A549 (cell line): ENCODE measurements at regions not wholly inside any gene's neighbourhood (a gene's known extent, or its start where the extent isn't known, plus 50 kb on each side); places are given as distances from the start of the nearest gene placed in this dataset.

Source experiments
- ATAC-seq, 2 experiments: fragments of 200-7000 bp in 1 of 2; fragments of >200 bp in 1 of 2; cut with Nextera tagmentation in 1 of 2; cut with Tn5 transposase in 1 of 2; 3 replicates each; pipeline versions ENCODE4 v1.8.0 to v1.9.1; 2018 to 2020; ENCODE audit warnings: mild to moderate bottlenecking in 1 of 2, moderate library complexity in 1 of 2
- CTCF ChIA-PET: fragments of 300-600 bp; sonication (Branson Sonifier 250); formaldehyde crosslinking; extraction: SDS; loops from one replicate; lab custom pipeline; 2021; ENCODE audit warnings: antibody characterized with exemption, inconsistent platforms; lab: Yijun Ruan, JAX
- POLR2A ChIA-PET: fragments of 350-600 bp; formaldehyde crosslinking; extraction: SDS; loops from one replicate; lab custom pipeline; 2021; ENCODE audit warnings: antibody characterized with exemption, inconsistent platforms; lab: Yijun Ruan, JAX
- DNase-seq, 2 experiments: peaks; one replicate each; pipeline versions ENCODE4 v3.0.0 to v3.0.0-alpha.2; 2011 to 2016; ENCODE audit warnings: low read depth in 1 of 2, low spot score in 1 of 2
- FAIRE-seq: peaks from 2 replicates; lab custom pipeline; 2011; peaks lifted over from hg19 to GRCh38; lab: Jason Lieb, UNC
- H3K27ac ChIP-seq, 2 experiments: fragments of >200 bp; sonication (Bioruptor Twin); formaldehyde crosslinking; 3 replicates each; pipeline ENCODE4 v1.5.1; 2016 to 2017
- H3K4me1 ChIP-seq: fragments of >200 bp; sonication (Bioruptor Twin); formaldehyde crosslinking; 3 replicates; pipeline ENCODE4 v1.6.1; 2016
- H3K4me2 ChIP-seq: fragments of >200 bp; sonication (Bioruptor Twin); formaldehyde crosslinking; 3 replicates; pipeline ENCODE4 v1.6.1; 2016
- H3K4me3 ChIP-seq: fragments of >200 bp; sonication (Bioruptor Twin); formaldehyde crosslinking; 3 replicates; pipeline ENCODE4 v1.5.1; 2016
- H3K9me3 ChIP-seq: fragments of >200 bp; sonication (Bioruptor Twin); formaldehyde crosslinking; 3 replicates; pipeline ENCODE4 v1.6.1; 2016
- ATOH8 ChIP-seq: fragments of 250-450 bp; sonication (Bioruptor Pico); IDR thresholded peaks from 2 replicates; pipeline ENCODE4 v1.5.0; 2020; ENCODE audit warnings: low read depth, mild to moderate bottlenecking, moderate library complexity
- BHLHE40 ChIP-seq: IDR thresholded peaks from 2 replicates; pipeline ENCODE4 v1.6.1; 2012; ENCODE audit warnings: low read depth, low read length, inconsistent platforms
- CHD4 ChIP-seq: fragments of 200-600 bp; sonication (generic); IDR thresholded peaks from 2 replicates; pipeline ENCODE4 v1.6.1; 2016; ENCODE audit warnings: antibody characterized with exemption, mild to moderate bottlenecking, borderline replicate concordance
- EHF ChIP-seq: fragments of 250-450 bp; sonication (Bioruptor Pico); IDR thresholded peaks from 2 replicates; pipeline ENCODE4 v1.5.0; 2020; ENCODE audit warnings: mild to moderate bottlenecking
- ESRRA ChIP-seq: fragments of 150-350 bp; IDR thresholded peaks from 2 replicates; pipeline ENCODE4 v1.6.1; 2014; ENCODE audit warnings: mild to moderate bottlenecking, low read length, borderline replicate concordance
- FOSB ChIP-seq: fragments of 250-450 bp; sonication (Bioruptor Pico); IDR thresholded peaks from 2 replicates; pipeline ENCODE4 v1.5.0; 2020; ENCODE audit warnings: mild to moderate bottlenecking, moderate library complexity
- FOSL2 ChIP-seq, 2 experiments: fragments of 450-650 bp in 1 of 2; fragments of >200 bp in 1 of 2; sonication (Bioruptor Twin) in 1 of 2; formaldehyde crosslinking; IDR thresholded peaks; 2 replicates each; pipeline versions ENCODE4 v1.5.0 to v1.6.1; 2016 to 2020; ENCODE audit warnings: mild to moderate bottlenecking in 1 of 2, moderate library complexity in 1 of 2
- FOXS1 ChIP-seq: fragments of 250-450 bp; sonication (Bioruptor Pico); IDR thresholded peaks from 2 replicates; pipeline ENCODE4 v1.5.0; 2020; ENCODE audit warnings: mild to moderate bottlenecking, moderate library complexity
- HEYL ChIP-seq: fragments of 250-450 bp; sonication (Bioruptor Pico); IDR thresholded peaks from 2 replicates; pipeline ENCODE4 v1.8.0; 2021; ENCODE audit warnings: mild to moderate bottlenecking, moderate library complexity
- HMGXB4 ChIP-seq: fragments of 250-450 bp; sonication (Bioruptor Pico); IDR thresholded peaks from 2 replicates; pipeline ENCODE4 v1.5.0; 2021; ENCODE audit warnings: mild to moderate bottlenecking, moderate library complexity, borderline replicate concordance
- JUN ChIP-seq, 2 experiments: fragments of >200 bp; sonication (Bioruptor Twin); formaldehyde crosslinking; IDR thresholded peaks; 2 replicates in 1 of 2; 3 replicates in 1 of 2; pipeline ENCODE4 v1.6.1; 2016 to 2017
- NPAS2 ChIP-seq: fragments of 250-450 bp; sonication (Bioruptor Pico); IDR thresholded peaks from 2 replicates; pipeline ENCODE4 v1.8.0; 2022; ENCODE audit warnings: mild to moderate bottlenecking, moderate library complexity, borderline replicate concordance
- PHF8 ChIP-seq: fragments of 200-600 bp; sonication (generic); IDR thresholded peaks from 2 replicates; pipeline ENCODE4 v1.6.1; 2016; ENCODE audit warnings: low read depth, mild to moderate bottlenecking, antibody characterized with exemption, moderate library complexity, borderline replicate concordance
- POLR2A ChIP-seq: IDR thresholded peaks from 2 replicates; pipeline ENCODE4 v1.6.1; 2012; ENCODE audit warnings: mild to moderate bottlenecking, low read length
- RCOR1 ChIP-seq: fragments of 150-350 bp; IDR thresholded peaks from 2 replicates; pipeline ENCODE4 v1.6.1; 2014; ENCODE audit warnings: antibody characterized with exemption, low read length, low read depth
- REST ChIP-seq: fragments of 200-600 bp; sonication (generic); IDR thresholded peaks from 2 replicates; pipeline ENCODE4 v1.6.1; 2016; ENCODE audit warnings: antibody characterized with exemption, mild to moderate bottlenecking, moderate library complexity
- RFX5 ChIP-seq: fragments of 450-650 bp; IDR thresholded peaks from 2 replicates; pipeline ENCODE4 v1.7.1; 2014; ENCODE audit warnings: antibody characterized with exemption, mild to moderate bottlenecking, moderate library complexity
- ZC3H11A ChIP-seq: fragments of 450-650 bp; IDR thresholded peaks from 2 replicates; pipeline ENCODE4 v1.6.1; 2014; ENCODE audit warnings: antibody characterized with exemption, mild to moderate bottlenecking
- WGBS: methylation state at CpG from one replicate; pipeline ENCODE4 v1.1.6; 2017; ENCODE audit errors: missing lambda C conversion rate; 5-methylcytosine and 5-hydroxymethylcytosine counted together
- TF ChIP-seq, protein P1 (sequence below): IDR thresholded peaks from 2 replicates; pipeline ENCODE4 v1.6.1; 2012; ENCODE audit warnings: low read depth, borderline replicate concordance
- TF ChIP-seq, protein P2 (sequence below): fragments of >200 bp; sonication (Bioruptor Twin); formaldehyde crosslinking; IDR thresholded peaks from 3 replicates; pipeline ENCODE4 v1.5.1; 2016
- TF ChIP-seq, protein P3 (sequence below): fragments of >200 bp; sonication (Bioruptor Twin); formaldehyde crosslinking; IDR thresholded peaks from 2 replicates; pipeline ENCODE4 v1.6.1; 2016
- TF ChIP-seq, protein P4 (sequence below): fragments of >200 bp; sonication (Bioruptor Twin); formaldehyde crosslinking; IDR thresholded peaks from 3 replicates; pipeline ENCODE4 v1.6.1; 2016

GRCh38 chrX:113726009-113726408 is 857.9 kb upstream of the HTR2C start:
- H3K4me3 ChIP-seq, result no peak overlapping the region
- FAIRE-seq (no peak), ATAC-seq (no peak), DNase-seq (no peak)
- WGBS, result 9% methylated on average over 3 of the region's 3 CpGs
- CTCF ChIA-PET, result no interaction called here
- no peaks in the 10 kb centered on the region for H3K4me1 ChIP-seq
- H3K27ac ChIP-seq, result no peak overlapping the region
- POLR2A ChIA-PET, result no interaction called here
- H3K9me3 ChIP-seq, result no peaks in the 10 kb centered on the region
- H3K4me2 ChIP-seq, result no peak overlapping the region
- TF ChIP-seq FOXS1 (CRISPR knock-in tag) (no peak), HMGXB4 (CRISPR knock-in tag) (no peak), ATOH8 (CRISPR knock-in tag) (no peak), PHF8 (no peak)
- TF ChIP-seq, protein P1, sequence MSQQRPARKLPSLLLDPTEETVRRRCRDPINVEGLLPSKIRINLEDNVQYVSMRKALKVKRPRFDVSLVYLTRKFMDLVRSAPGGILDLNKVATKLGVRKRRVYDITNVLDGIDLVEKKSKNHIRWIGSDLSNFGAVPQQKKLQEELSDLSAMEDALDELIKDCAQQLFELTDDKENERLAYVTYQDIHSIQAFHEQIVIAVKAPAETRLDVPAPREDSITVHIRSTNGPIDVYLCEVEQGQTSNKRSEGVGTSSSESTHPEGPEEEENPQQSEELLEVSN, result no peak
- TF ChIP-seq, protein P2, sequence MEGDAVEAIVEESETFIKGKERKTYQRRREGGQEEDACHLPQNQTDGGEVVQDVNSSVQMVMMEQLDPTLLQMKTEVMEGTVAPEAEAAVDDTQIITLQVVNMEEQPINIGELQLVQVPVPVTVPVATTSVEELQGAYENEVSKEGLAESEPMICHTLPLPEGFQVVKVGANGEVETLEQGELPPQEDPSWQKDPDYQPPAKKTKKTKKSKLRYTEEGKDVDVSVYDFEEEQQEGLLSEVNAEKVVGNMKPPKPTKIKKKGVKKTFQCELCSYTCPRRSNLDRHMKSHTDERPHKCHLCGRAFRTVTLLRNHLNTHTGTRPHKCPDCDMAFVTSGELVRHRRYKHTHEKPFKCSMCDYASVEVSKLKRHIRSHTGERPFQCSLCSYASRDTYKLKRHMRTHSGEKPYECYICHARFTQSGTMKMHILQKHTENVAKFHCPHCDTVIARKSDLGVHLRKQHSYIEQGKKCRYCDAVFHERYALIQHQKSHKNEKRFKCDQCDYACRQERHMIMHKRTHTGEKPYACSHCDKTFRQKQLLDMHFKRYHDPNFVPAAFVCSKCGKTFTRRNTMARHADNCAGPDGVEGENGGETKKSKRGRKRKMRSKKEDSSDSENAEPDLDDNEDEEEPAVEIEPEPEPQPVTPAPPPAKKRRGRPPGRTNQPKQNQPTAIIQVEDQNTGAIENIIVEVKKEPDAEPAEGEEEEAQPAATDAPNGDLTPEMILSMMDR, result no peak

GRCh38 chrX:113699939-113700338 is 859.3 kb upstream of the AMOT start:
- CTCF ChIA-PET, result no interaction called here
- no peak for DNase-seq
- no peak overlapping the region for H3K4me3 ChIP-seq
- POLR2A ChIA-PET, result no interaction called here
- WGBS, result no CpG with 5 or more reads among the region's 3 CpGs
- H3K4me1 ChIP-seq, result no peaks in the 10 kb centered on the region
- TF ChIP-seq ZC3H11A (no peak), HEYL (CRISPR knock-in tag) (no peak)
- H3K9me3 ChIP-seq, result no peaks in the 10 kb centered on the region
- no peak for FAIRE-seq
- no peak overlapping the region for H3K4me2 ChIP-seq
- H3K27ac ChIP-seq, result no peak overlapping the region
- no peak for ATAC-seq

DNA sequence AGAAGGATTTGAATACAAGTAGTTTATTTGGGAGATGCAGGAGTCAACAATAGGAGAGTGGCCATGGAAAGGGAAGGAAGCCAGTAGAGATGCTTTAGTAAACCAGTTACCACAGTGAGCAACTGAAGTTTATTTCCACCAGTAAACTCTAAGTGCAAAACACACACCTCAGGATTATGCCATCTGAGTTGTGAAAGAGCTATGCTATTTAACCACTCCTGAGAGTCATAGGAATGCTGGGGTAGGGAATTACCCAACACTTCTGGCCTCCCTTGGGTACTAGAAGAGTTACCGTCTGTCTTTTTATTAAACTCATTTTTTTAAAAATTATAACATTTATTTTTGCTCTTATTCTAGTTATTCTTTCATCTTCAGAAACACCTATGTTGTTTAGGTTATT is 834.6 kb upstream of the AMOT start:
- Histone ChIP-seq H3K27ac (no peak overlapping the region), H3K4me2 (no peak overlapping the region), H3K4me3 (no peak overlapping the region), H3K4me1 (no peaks in the 10 kb centered on the region), H3K9me3 (no peaks in the 10 kb centered on the region)
- FAIRE-seq, result no peak
- WGBS, result 0% methylated on average over 1 of the region's 1 CpG
- ATAC-seq, result no peak
- ChIA-PET POLR2A (no interaction called here), CTCF (no interaction called here)
- no peak for DNase-seq
- no peak for TF ChIP-seq ESRRA
- no peak for TF ChIP-seq FOSL2 (IDR thresholded peaks at IDR 0.05)
- TF ChIP-seq FOSL2 (CRISPR knock-in tag; IDR thresholded peaks at IDR 0.05), result no peak
- no peak for TF ChIP-seq REST
- no peak for TF ChIP-seq NPAS2 (CRISPR knock-in tag)
- no peak for TF ChIP-seq BHLHE40
- TF ChIP-seq FOXS1 (CRISPR knock-in tag), result no peak
- TF ChIP-seq, protein P3, sequence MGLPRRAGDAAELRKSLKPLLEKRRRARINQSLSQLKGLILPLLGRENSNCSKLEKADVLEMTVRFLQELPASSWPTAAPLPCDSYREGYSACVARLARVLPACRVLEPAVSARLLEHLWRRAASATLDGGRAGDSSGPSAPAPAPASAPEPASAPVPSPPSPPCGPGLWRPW, result no peak
- TF ChIP-seq JUN (IDR thresholded peaks at IDR 0.05), result no peak
- TF ChIP-seq, protein P4, sequence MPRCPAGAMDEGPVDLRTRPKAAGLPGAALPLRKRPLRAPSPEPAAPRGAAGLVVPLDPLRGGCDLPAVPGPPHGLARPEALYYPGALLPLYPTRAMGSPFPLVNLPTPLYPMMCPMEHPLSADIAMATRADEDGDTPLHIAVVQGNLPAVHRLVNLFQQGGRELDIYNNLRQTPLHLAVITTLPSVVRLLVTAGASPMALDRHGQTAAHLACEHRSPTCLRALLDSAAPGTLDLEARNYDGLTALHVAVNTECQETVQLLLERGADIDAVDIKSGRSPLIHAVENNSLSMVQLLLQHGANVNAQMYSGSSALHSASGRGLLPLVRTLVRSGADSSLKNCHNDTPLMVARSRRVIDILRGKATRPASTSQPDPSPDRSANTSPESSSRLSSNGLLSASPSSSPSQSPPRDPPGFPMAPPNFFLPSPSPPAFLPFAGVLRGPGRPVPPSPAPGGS, result no peak
- TF ChIP-seq RFX5, result no peak
- no peak for TF ChIP-seq FOSB (CRISPR knock-in tag)
- TF ChIP-seq CHD4, result no peak
- no peak for TF ChIP-seq RCOR1
- no peak for TF ChIP-seq EHF (CRISPR knock-in tag)
- TF ChIP-seq POLR2A, result no peak
